A673 (cell line): ENCODE measurements at regions not wholly inside any gene's neighbourhood (a gene's known extent, or its start where the extent isn't known, plus 50 kb on each side); places are given as distances from the start of the nearest gene placed in this dataset.
"Not testable (repeated sequence)": the region's sequence is repeated elsewhere in the genome, so short reads cannot be mapped to it uniquely, and the experiment has no call there.

ENCODE experiments used
- BruUV-seq: library from RNA; stranded (reverse); fragments of 400-500 nt; replicated peaks from 2 replicates; lab custom pipeline; 2021; lab: Mats Ljungman, UMichigan
- CTCF ChIA-PET: fragments of 300-600 bp; sonication (Branson Sonifier 250); formaldehyde crosslinking; loops from one replicate; lab custom pipeline; 2022; ENCODE audit warnings: antibody characterized with exemption; lab: Charles Lee
- POLR2A ChIA-PET: fragments of 300-600 bp; sonication (Branson Sonifier 250); formaldehyde crosslinking; loops from one replicate; lab custom pipeline; 2022; ENCODE audit warnings: antibody characterized with exemption; ENCODE audit not compliant: low non-redundant PET; lab: Charles Lee
- DNase-seq: peaks from one replicate; pipeline ENCODE4 v3.0.0-alpha.2; 2015; ENCODE audit warnings: low spot score
- H3K27ac ChIP-seq: fragments of 200-600 bp; sonication (generic); 2 replicates; pipeline ENCODE4 v1.5.1; 2016; ENCODE audit warnings: mixed run types, low read depth, mild to moderate bottlenecking, mixed read lengths, antibody characterized with exemption, low read length; ENCODE audit not compliant: poor library complexity, severe bottlenecking
- H3K27me3 ChIP-seq: fragments of 200-600 bp; sonication (generic); replicated peaks from 2 replicates; pipeline ENCODE4 v1.6.1; 2017; ENCODE audit warnings: mixed run types, low read depth, mild to moderate bottlenecking, mixed read lengths, antibody characterized with exemption, low read length; ENCODE audit not compliant: insufficient read depth, poor library complexity
- H3K36me3 ChIP-seq: fragments of 200-600 bp; sonication (generic); 2 replicates; pipeline ENCODE4 v1.6.1; 2016; ENCODE audit warnings: mixed run types, mild to moderate bottlenecking, mixed read lengths, antibody characterized with exemption, low read length; ENCODE audit not compliant: insufficient read depth, poor library complexity, severe bottlenecking
- H3K4me1 ChIP-seq: fragments of 200-600 bp; sonication (generic); 2 replicates; pipeline ENCODE4 v1.6.1; 2017; ENCODE audit warnings: mixed run types, mild to moderate bottlenecking, mixed read lengths, antibody characterized with exemption, low read length; ENCODE audit not compliant: insufficient read depth, poor library complexity, severe bottlenecking
- H3K4me3 ChIP-seq: fragments of 200-600 bp; sonication (generic); 2 replicates; pipeline ENCODE4 v1.5.1; 2016; ENCODE audit warnings: low read depth, mixed run types, mild to moderate bottlenecking, mixed read lengths, low read length; ENCODE audit not compliant: poor library complexity, severe bottlenecking
- H3K9me3 ChIP-seq: fragments of 200-600 bp; sonication (generic); 2 replicates; pipeline ENCODE4 v1.6.1; 2016; ENCODE audit warnings: mixed run types, low read depth, mild to moderate bottlenecking, mixed read lengths, antibody characterized with exemption, low read length; ENCODE audit not compliant: poor library complexity, severe bottlenecking
- EZH2 ChIP-seq: fragments of 200-600 bp; sonication (generic); IDR thresholded peaks from 2 replicates; pipeline ENCODE4 v1.6.1; 2017; ENCODE audit warnings: borderline replicate concordance, low read depth, mild to moderate bottlenecking, mixed read lengths, antibody characterized with exemption, low read length; ENCODE audit not compliant: poor library complexity, severe bottlenecking
- intact Hi-C: fragments of 100-400 bp; cut with micrococcal nuclease; formaldehyde crosslinking; loops from one replicate; pipeline ENCODE4 v1.10.0; 2022; ENCODE audit not compliant: unreplicated experiment
- TF ChIP-seq, protein P1 (sequence below): fragments of 300-800, 200-600 bp; sonication (generic); conservative IDR thresholded peaks from 2 replicates; pipeline ENCODE4 v1.5.1; 2017; ENCODE audit warnings: low read depth, mild to moderate bottlenecking, antibody characterized with exemption, low read length, moderate library complexity, mixed read lengths

DNA sequence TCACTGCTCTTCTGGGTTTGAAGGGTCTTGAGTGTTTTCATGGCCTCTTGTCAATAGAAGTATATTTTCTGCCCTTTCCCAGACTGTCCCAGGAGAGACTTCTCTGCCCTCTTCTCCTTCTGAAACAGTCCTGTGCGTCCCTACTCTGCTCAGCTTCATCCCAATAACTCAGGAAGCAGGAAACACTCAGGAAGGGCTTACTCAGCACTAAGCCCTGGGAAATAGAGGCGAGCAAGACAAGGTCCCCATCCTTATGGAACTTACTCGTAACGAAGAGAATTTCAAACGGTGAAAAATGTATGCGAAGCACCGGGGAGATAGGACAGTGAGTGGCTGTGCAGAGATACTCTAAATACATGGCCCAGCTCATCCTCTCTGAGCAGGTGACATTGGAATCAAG lies 52.8 kb upstream of the TFRC start:
- H3K27ac ChIP-seq: no peak overlapping the region
- DNase-seq: no peak
- ChIA-PET POLR2A (no interaction called here), CTCF (no interaction called here)
- no peaks in the 10 kb centered on the region for H3K27me3 ChIP-seq
- H3K4me1 ChIP-seq: no peaks in the 10 kb centered on the region
- no peak for TF ChIP-seq EZH2
- no TSS peak for BruUV-seq
- H3K9me3 ChIP-seq: no peaks in the 10 kb centered on the region
- H3K36me3 ChIP-seq: no peaks in the 10 kb centered on the region
- intact Hi-C loops: no loop called here
- no peak overlapping the region for H3K4me3 ChIP-seq

DNA sequence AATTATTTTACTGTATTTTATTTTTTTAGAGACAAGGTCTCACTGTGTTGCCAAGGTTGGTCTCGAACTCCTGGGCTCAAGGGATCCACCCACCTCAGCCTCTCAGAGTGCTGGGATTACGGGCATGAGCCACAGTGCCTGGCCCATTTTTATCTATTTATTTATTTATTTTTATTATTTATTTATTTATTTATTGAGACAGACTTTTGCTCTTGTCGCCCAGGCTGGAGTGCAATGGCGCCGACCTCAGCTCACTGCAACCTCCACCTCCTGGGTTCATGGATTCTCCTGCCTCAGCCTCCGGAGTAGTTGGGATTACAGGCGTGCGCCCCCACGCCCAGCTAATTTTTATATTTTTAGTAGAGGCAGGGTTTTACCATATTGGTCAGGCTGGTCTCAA lies 52.0 kb upstream of the TFRC start:
- POLR2A ChIA-PET, H3K4me3 ChIP-seq, H3K36me3 ChIP-seq, BruUV-seq, H3K4me1 ChIP-seq, DNase-seq, H3K27ac ChIP-seq, intact Hi-C loops, H3K9me3 ChIP-seq, H3K27me3 ChIP-seq, CTCF ChIA-PET: not testable (repeated sequence)

DNA sequence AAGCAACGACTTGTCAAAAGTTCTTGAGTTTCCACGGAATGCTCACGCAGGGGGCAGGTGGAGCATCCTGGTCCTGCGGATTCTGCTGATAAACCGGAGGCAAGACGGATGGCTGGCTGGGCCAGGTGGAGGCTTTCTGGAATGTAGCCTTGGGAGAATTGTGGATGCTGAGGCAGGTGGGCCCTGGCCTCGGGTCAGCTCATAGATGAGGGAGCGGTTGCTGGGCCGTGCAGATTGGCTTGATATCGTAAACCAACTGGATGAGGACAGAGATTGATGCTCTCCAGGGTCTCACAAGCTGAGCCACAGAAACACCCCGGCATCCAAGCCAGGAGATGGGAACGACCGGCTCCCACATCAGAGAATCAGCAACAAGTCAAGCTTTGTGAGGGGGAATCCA lies 50.0 kb upstream of the TFRC start:
- no peak for DNase-seq
- TF ChIP-seq EZH2: no peak
- TF ChIP-seq, protein P1, sequence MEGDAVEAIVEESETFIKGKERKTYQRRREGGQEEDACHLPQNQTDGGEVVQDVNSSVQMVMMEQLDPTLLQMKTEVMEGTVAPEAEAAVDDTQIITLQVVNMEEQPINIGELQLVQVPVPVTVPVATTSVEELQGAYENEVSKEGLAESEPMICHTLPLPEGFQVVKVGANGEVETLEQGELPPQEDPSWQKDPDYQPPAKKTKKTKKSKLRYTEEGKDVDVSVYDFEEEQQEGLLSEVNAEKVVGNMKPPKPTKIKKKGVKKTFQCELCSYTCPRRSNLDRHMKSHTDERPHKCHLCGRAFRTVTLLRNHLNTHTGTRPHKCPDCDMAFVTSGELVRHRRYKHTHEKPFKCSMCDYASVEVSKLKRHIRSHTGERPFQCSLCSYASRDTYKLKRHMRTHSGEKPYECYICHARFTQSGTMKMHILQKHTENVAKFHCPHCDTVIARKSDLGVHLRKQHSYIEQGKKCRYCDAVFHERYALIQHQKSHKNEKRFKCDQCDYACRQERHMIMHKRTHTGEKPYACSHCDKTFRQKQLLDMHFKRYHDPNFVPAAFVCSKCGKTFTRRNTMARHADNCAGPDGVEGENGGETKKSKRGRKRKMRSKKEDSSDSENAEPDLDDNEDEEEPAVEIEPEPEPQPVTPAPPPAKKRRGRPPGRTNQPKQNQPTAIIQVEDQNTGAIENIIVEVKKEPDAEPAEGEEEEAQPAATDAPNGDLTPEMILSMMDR: no peak
- Histone ChIP-seq H3K27me3 (no peaks in the 10 kb centered on the region), H3K27ac (no peak overlapping the region), H3K9me3 (no peaks in the 10 kb centered on the region), H3K4me3 (no peak overlapping the region), H3K36me3 (no peaks in the 10 kb centered on the region), H3K4me1 (no peaks in the 10 kb centered on the region)
- CTCF ChIA-PET: no interaction called here
- intact Hi-C loops: no loop called here
- POLR2A ChIA-PET: no interaction called here
- BruUV-seq: no TSS peak
